Testis (tissue), 2 donors: ENCODE measurements at regions not wholly inside any gene's neighbourhood (a gene's known extent, or its start where the extent isn't known, plus 50 kb on each side); places are given as distances from the start of the nearest gene placed in this dataset.

Source experiments
- DNase-seq: peaks from one replicate; pipeline ENCODE4 v3.0.0-alpha.2; 2019
- H3K27ac ChIP-seq, 2 donors: fragments of 200-600 bp; sonication (generic); one replicate each; pipeline ENCODE4 v1.5.1; 2019
- H3K27me3 ChIP-seq: fragments of 200-600 bp; sonication (generic); one replicate; pipeline ENCODE4 v1.5.1; 2019
- H3K36me3 ChIP-seq: fragments of 200-600 bp; sonication (generic); one replicate; pipeline ENCODE4 v1.5.1; 2017; ENCODE audit warnings: low read depth; ENCODE audit errors: missing control alignments
- H3K4me1 ChIP-seq: fragments of 200-600 bp; sonication (generic); one replicate; pipeline ENCODE4 v1.5.1; 2019
- H3K4me3 ChIP-seq, 2 donors: fragments of 200-600 bp; sonication (generic); one replicate each; pipeline ENCODE4 v1.5.1; 2017 to 2019
- H3K9me3 ChIP-seq: fragments of 200-600 bp; sonication (generic); one replicate; pipeline ENCODE4 v1.5.1; 2017
- POLR2A ChIP-seq: fragments of 450-650 bp; IDR thresholded peaks from one replicate; pipeline ENCODE4 v1.6.1; 2017; ENCODE audit warnings: antibody characterized with exemption, mild to moderate bottlenecking, moderate library complexity
- WGBS, 2 donors: methylation state at CpG; one replicate each; pipeline ENCODE4 v1.1.5; 2018; 5-methylcytosine and 5-hydroxymethylcytosine counted together
- intact Hi-C: fragments of 100-400 bp; cut with DNase I; formaldehyde crosslinking; loops from one replicate; pipeline ENCODE4 v1.15.1; 2023; ENCODE audit warnings: low total_unique reads
- TF ChIP-seq, protein P1 (sequence below), 3 experiments: fragments of 450-650 bp in 2 of 3; fragments of 200-600 bp in 1 of 3; sonication (generic) in 1 of 3; IDR thresholded peaks; one replicate each; pipeline ENCODE4 v1.5.1; 2016 to 2019; ENCODE audit warnings: antibody characterized with exemption in 3 of 3, mild to moderate bottlenecking in 2 of 3, moderate library complexity in 1 of 3

DNA sequence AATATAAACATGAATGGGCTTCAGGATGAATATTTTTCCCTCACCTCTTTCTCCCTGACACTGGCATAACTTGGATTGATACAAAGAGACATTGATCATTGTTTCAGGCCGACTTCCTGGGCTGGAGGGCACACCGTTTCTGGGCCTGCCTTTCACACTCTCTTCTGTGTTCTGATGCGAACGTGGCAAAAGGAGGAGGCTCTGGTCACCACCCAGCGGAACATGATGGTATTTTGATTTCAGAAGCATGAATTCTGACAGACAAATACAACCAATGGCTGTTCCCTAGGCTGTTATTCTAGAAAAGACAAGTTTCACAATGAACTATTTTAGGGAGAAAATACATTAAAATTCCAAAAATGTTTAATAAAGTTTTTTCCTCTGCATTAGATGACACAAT, 534.5 kb upstream of the MKI67 start:
- Histone ChIP-seq H3K27ac (no peak overlapping the region), H3K27me3 (no peaks in the 10 kb centered on the region), H3K9me3 (no peaks in the 10 kb centered on the region), H3K4me3 (no peak overlapping the region), H3K4me1 (no peaks in the 10 kb centered on the region), H3K36me3 (no peaks in the 10 kb centered on the region)
- 70% methylated on average over 5 of the region's 5 CpGs for WGBS, 2 donors
- DNase-seq: no peak
- no peak for TF ChIP-seq POLR2A
- TF ChIP-seq, protein P1, sequence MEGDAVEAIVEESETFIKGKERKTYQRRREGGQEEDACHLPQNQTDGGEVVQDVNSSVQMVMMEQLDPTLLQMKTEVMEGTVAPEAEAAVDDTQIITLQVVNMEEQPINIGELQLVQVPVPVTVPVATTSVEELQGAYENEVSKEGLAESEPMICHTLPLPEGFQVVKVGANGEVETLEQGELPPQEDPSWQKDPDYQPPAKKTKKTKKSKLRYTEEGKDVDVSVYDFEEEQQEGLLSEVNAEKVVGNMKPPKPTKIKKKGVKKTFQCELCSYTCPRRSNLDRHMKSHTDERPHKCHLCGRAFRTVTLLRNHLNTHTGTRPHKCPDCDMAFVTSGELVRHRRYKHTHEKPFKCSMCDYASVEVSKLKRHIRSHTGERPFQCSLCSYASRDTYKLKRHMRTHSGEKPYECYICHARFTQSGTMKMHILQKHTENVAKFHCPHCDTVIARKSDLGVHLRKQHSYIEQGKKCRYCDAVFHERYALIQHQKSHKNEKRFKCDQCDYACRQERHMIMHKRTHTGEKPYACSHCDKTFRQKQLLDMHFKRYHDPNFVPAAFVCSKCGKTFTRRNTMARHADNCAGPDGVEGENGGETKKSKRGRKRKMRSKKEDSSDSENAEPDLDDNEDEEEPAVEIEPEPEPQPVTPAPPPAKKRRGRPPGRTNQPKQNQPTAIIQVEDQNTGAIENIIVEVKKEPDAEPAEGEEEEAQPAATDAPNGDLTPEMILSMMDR (IDR thresholded peaks at IDR 0.05): no peak
- intact Hi-C loops: no loop called here

DNA sequence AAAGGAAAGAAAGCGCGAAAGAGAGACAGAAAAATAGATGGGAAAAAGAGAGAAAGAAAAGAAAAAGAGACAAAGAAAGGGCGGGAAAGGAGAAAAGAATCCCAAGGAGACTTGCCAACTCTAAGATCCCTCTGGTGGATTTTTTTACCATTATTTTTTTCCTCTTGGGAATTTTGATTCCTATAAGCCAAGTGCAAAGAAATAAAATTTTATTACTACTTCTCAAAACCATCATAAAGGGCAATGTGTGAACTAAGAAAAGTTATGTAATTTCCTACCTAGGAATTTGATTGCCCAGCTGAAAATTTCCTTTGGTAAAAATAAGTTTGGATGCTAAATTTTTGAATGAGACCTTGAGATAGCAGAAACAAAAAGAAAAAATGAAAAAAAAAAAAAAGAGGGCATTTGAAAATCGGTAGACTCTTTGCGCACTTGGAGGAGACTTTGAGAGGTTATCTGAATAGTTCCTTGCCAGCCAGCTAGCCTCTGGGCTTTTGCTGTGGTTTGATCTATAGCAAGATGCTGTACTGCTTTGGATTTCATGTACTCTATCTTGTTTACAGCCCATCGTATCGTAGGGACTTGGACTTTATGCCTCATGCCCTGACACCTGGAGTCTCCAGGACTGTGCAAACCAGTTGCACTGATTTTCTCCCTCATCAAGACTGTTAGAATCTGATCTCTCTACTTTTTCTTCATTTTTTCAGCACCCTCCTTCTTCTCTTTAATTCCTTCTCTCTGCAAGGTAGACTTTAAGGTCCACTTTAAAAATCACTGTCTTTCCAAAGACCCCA, 535.4 kb upstream of the MKI67 start:
- H3K27me3 ChIP-seq: no peaks in the 10 kb centered on the region
- no peak overlapping the region for H3K27ac ChIP-seq
- H3K4me1 ChIP-seq: no peaks in the 10 kb centered on the region
- intact Hi-C loops: no loop called here
- WGBS, 2 donors: 86 to 88% methylated on average over 7 of the region's 7 CpGs
- DNase-seq: no peak
- H3K36me3 ChIP-seq: no peaks in the 10 kb centered on the region
- H3K9me3 ChIP-seq: no peaks in the 10 kb centered on the region
- TF ChIP-seq, protein P1 (IDR thresholded peaks at IDR 0.05): no peak
- no peak for TF ChIP-seq POLR2A
- no peak overlapping the region for H3K4me3 ChIP-seq

DNA sequence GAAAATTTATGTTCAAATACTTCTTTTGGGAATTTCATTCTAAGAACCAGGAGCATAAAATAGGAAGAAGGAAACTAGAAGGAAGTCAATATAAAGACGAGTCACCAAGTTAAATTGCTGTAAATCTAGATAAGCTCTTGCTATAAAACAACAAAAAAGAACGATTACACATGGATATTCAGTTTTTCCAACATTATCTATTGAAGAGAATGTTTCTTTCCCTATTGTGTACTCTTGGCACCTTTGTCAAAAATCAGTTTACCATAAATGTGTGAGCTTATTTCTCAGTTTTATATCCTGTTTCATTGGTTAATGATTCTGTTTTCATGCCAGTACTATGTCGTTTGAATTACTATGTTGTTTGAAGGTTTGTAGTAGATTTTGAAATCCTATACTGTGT, 536.3 kb upstream of the MKI67 start:
- 75% methylated on average over 3 of the region's 3 CpGs for WGBS, 2 donors
- Histone ChIP-seq H3K4me3 (no peak overlapping the region), H3K4me1 (no peaks in the 10 kb centered on the region), H3K9me3 (no peaks in the 10 kb centered on the region), H3K36me3 (no peaks in the 10 kb centered on the region), H3K27me3 (no peaks in the 10 kb centered on the region), H3K27ac (no peak overlapping the region)
- DNase-seq: no peak
- TF ChIP-seq, protein P1 (IDR thresholded peaks at IDR 0.05): no peak
- intact Hi-C loops: no loop called here

DNA sequence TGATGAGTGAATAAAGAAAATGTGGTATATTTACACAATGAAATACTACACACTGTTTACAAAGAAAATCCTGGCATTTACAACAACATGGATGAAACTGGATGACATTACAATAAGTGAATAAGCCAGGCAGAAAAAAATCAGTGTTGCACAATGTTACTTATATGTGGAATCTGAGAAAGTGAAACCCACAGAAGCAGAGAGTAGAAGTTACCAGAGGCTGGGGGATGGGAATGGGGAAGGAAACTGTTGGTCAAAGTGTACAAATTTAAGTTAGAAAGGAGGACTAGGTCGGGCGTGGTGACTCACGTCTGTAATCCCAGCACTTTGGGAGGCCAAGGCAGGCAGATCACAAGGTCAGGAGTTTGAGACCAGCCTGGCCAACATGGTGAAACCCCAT, 538.5 kb upstream of the MKI67 start:
- H3K36me3 ChIP-seq: no peaks in the 10 kb centered on the region
- H3K27ac ChIP-seq: no peak overlapping the region
- no peak for DNase-seq
- H3K4me1 ChIP-seq: no peaks in the 10 kb centered on the region
- H3K4me3 ChIP-seq: no peak overlapping the region
- intact Hi-C loops: no loop called here
- TF ChIP-seq POLR2A: no peak
- TF ChIP-seq, protein P1 (IDR thresholded peaks at IDR 0.05): no peak
- H3K27me3 ChIP-seq: no peaks in the 10 kb centered on the region
- no peaks in the 10 kb centered on the region for H3K9me3 ChIP-seq
- 58 to 82% methylated on average over 3 of the region's 3 CpGs for WGBS, 2 donors

DNA sequence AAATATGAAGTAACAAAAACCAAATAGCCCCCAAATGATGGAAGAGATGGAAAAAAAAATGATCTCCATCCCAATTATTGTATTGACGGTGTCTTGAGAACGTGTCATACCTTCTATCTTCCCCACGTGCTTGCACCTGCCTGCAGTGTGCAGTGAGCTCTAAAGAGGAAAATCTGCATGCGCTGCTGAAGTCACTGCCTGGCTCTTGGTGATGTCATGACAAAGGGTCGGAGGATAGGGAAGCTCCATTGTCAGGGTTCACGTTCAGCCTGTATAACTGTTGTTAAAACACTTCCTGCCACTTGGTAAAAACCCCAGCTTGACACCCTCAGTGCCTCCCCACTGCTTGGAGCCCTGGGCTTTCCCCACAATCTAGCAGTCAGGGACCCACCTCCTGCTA, 549.2 kb upstream of the MKI67 start:
- H3K36me3 ChIP-seq: no peaks in the 10 kb centered on the region
- no peaks in the 10 kb centered on the region for H3K4me1 ChIP-seq
- intact Hi-C loops: no loop called here
- no peak overlapping the region for H3K27ac ChIP-seq
- WGBS, 2 donors: 75 to 80% methylated on average over 6 of the region's 6 CpGs
- no peak overlapping the region for H3K4me3 ChIP-seq
- no peaks in the 10 kb centered on the region for H3K9me3 ChIP-seq
- DNase-seq: no peak
- no peaks in the 10 kb centered on the region for H3K27me3 ChIP-seq
- no peak for TF ChIP-seq POLR2A
- TF ChIP-seq, protein P1 (IDR thresholded peaks at IDR 0.05): no peak
